ENCODE measurements at regions not wholly inside any gene's neighbourhood (a gene's known extent, or its start where the extent isn't known, plus 50 kb on each side); places are given as distances from the start of the nearest gene placed in this dataset.

- ChIA-PET CTCF (no interaction called here), POLR2A (no interaction called here)
- H3K27me3 ChIP-seq (ENCODE audit: control insufficient read depth in 2 of 2, insufficient read depth in 2 of 2, low read length in 2 of 2), result no peaks in the 10 kb centered on the region
- H3K4me1 ChIP-seq (ENCODE audit: control insufficient read depth in 2 of 2, insufficient read depth in 2 of 2, low read length in 2 of 2), result no peaks in the 10 kb centered on the region
- intact Hi-C loops (cut with micrococcal nuclease), result no loop called here
- no peak overlapping the region for H3K4me3 ChIP-seq (ENCODE audit: low read length)
- H3K27ac ChIP-seq (ENCODE audit: low read depth, low read length), result no peak overlapping the region
- ATAC-seq (no peak), DNase-seq (no peak)
- Mint-ChIP-seq H3K27me3 (peaks cover 0 to 4% (median 0%) of the 10 kb centered on the region in 5 donors), H3K4me3 (no peak overlapping the region), H3K36me3 (no peaks in the 10 kb centered on the region), H3K4me1 (no peaks in the 10 kb centered on the region), H3K27ac (no peak overlapping the region), H3K9me3 (peaks cover 0 to 14% (median 6%) of the 10 kb centered on the region in 11 donors)
- H3K36me3 ChIP-seq (ENCODE audit: control insufficient read depth in 2 of 3, insufficient read depth in 3 of 3, low read length in 3 of 3), result no peaks in the 10 kb centered on the region
- H3K9me3 ChIP-seq (ENCODE audit: control insufficient read depth in 2 of 3, low read length in 3 of 3), result no peaks in the 10 kb centered on the region
Measured at GRCh38 chr4:188221090-188221489, 81.8 kb downstream of the TRIML1 start.

GRCh38 chr4:188228279-188228678, 89.0 kb downstream of the TRIML1 start:
- ChIA-PET POLR2A (no interaction called here), CTCF (interaction anchor here (0.6 kb wide), 1 partner anchor 93 kb away, joined by 3 read pairs; no protein-coding TSS in a partner anchor)
- H3K4me1 Mint-ChIP-seq, result no peaks in the 10 kb centered on the region
- ATAC-seq, result no peak
- Histone ChIP-seq H3K27ac (ENCODE audit: low read depth, low read length) (no peak overlapping the region), H3K9me3 (ENCODE audit: control insufficient read depth in 2 of 3, low read length in 3 of 3) (no peaks in the 10 kb centered on the region), H3K36me3 (ENCODE audit: control insufficient read depth in 2 of 3, insufficient read depth in 3 of 3, low read length in 3 of 3) (no peaks in the 10 kb centered on the region), H3K27me3 (ENCODE audit: control insufficient read depth in 2 of 2, insufficient read depth in 2 of 2, low read length in 2 of 2) (no peaks in the 10 kb centered on the region), H3K4me3 (ENCODE audit: low read length) (no peak overlapping the region), H3K4me1 (ENCODE audit: control insufficient read depth in 2 of 2, insufficient read depth in 2 of 2, low read length in 2 of 2) (no peaks in the 10 kb centered on the region)
- DNase-seq, result no peak
- H3K27me3 Mint-ChIP-seq, result no peaks in the 10 kb centered on the region
- no peaks in the 10 kb centered on the region for H3K36me3 Mint-ChIP-seq
- H3K27ac Mint-ChIP-seq, result no peak overlapping the region
- H3K9me3 Mint-ChIP-seq, result peaks cover 0 to 15% (median 4%) of the 10 kb centered on the region in 11 donors
- intact Hi-C loops (cut with micrococcal nuclease), result no loop called here
- H3K4me3 Mint-ChIP-seq, result no peak overlapping the region

GRCh38 chr4:188232428-188232827, 93.2 kb downstream of the TRIML1 start:
- H3K27me3 Mint-ChIP-seq, result no peaks in the 10 kb centered on the region
- CTCF ChIA-PET, result no interaction called here
- peaks cover 0 to 12% (median 3%) of the 10 kb centered on the region in 11 donors for H3K9me3 Mint-ChIP-seq

DNA sequence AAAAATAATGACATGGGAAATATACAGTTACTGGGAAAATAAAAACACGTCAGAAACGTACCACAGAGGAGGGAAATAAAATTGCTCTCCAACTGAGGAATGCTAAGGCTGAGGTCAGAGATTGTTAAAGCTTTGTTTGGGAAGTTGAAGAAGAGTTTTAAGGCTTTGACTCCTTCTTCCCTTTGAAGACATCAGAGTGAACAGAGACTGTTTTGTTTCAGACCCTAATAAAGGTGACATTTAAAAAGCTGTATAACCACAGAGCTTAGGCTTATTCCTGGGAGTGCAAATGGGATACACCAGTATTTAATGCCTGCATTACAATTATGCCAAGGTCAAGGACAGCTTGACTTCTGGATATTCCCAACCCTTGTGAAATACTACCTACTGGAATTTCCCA, 102.8 kb downstream of the TRIML1 start:
- Mint-ChIP-seq H3K9me3 (peaks cover 1 to 12% (median 6%) of the 10 kb centered on the region in 11 donors), H3K27ac (no peak overlapping the region), H3K4me3 (no peak overlapping the region), H3K4me1 (no peaks in the 10 kb centered on the region), H3K27me3 (no peaks in the 10 kb centered on the region), H3K36me3 (no peaks in the 10 kb centered on the region)
- ATAC-seq (no peak), DNase-seq (no peak)
- no peak overlapping the region for H3K4me3 ChIP-seq (ENCODE audit: low read length)
- H3K9me3 ChIP-seq (ENCODE audit: control insufficient read depth in 2 of 3, low read length in 3 of 3), result no peaks in the 10 kb centered on the region
- H3K27me3 ChIP-seq (ENCODE audit: control insufficient read depth in 2 of 2, insufficient read depth in 2 of 2, low read length in 2 of 2), result no peaks in the 10 kb centered on the region
- CTCF ChIA-PET, result no interaction called here
- no peak overlapping the region for H3K27ac ChIP-seq (ENCODE audit: low read depth, low read length)
- intact Hi-C loops (cut with micrococcal nuclease), result no loop called here
- POLR2A ChIA-PET, result no interaction called here
- H3K36me3 ChIP-seq (ENCODE audit: control insufficient read depth in 2 of 3, insufficient read depth in 3 of 3, low read length in 3 of 3), result no peaks in the 10 kb centered on the region
- no peaks in the 10 kb centered on the region for H3K4me1 ChIP-seq (ENCODE audit: control insufficient read depth in 2 of 2, insufficient read depth in 2 of 2, low read length in 2 of 2)

More at GRCh38 chr4:188232428-188232827, 93.2 kb downstream of the TRIML1 start:
- no peak overlapping the region for H3K27ac ChIP-seq (ENCODE audit: low read depth, low read length)
- DNase-seq (no peak), ATAC-seq (no peak)
- no peaks in the 10 kb centered on the region for H3K36me3 ChIP-seq (ENCODE audit: control insufficient read depth in 2 of 3, insufficient read depth in 3 of 3, low read length in 3 of 3)
- intact Hi-C loops (cut with micrococcal nuclease), result no loop called here
- POLR2A ChIA-PET, result no interaction called here
- no peak overlapping the region for H3K27ac Mint-ChIP-seq
- H3K27me3 ChIP-seq (ENCODE audit: control insufficient read depth in 2 of 2, insufficient read depth in 2 of 2, low read length in 2 of 2), result no peaks in the 10 kb centered on the region
- no peaks in the 10 kb centered on the region for H3K36me3 Mint-ChIP-seq
- no peak overlapping the region for H3K4me3 ChIP-seq (ENCODE audit: low read length)
- H3K4me3 Mint-ChIP-seq, result no peak overlapping the region
- no peaks in the 10 kb centered on the region for H3K4me1 Mint-ChIP-seq
- no peaks in the 10 kb centered on the region for H3K9me3 ChIP-seq (ENCODE audit: control insufficient read depth in 2 of 3, low read length in 3 of 3)
- no peaks in the 10 kb centered on the region for H3K4me1 ChIP-seq (ENCODE audit: control insufficient read depth in 2 of 2, insufficient read depth in 2 of 2, low read length in 2 of 2)

DNA sequence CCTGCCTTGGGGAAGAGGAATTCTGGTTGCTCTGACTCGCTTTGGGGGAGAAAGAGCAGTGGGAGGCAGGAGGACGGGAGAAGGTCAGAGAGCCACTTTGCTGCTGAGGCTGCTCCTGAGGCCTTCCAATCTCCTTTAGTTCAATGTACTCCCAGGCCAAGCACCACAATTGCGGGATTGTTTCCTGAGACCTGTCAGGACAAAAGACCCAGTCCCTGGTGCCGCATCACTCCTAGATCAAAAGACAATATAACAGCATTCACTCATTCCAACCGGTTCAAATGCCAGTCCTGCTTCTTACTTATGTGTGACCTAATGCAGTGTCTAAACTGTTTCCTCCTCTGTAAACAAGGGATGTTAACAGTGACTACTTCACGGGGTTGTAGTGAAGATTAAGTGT, 106.4 kb downstream of the TRIML1 start:
- H3K27me3 Mint-ChIP-seq, result no peaks in the 10 kb centered on the region
- no peaks in the 10 kb centered on the region for H3K27me3 ChIP-seq (ENCODE audit: control insufficient read depth in 2 of 2, insufficient read depth in 2 of 2, low read length in 2 of 2)
- intact Hi-C loops (cut with micrococcal nuclease), result no loop called here
- no peak overlapping the region for H3K27ac Mint-ChIP-seq
- no peaks in the 10 kb centered on the region for H3K4me1 Mint-ChIP-seq
- ChIA-PET CTCF (no interaction called here), POLR2A (no interaction called here)
- no peaks in the 10 kb centered on the region for H3K36me3 Mint-ChIP-seq
- H3K4me1 ChIP-seq (ENCODE audit: control insufficient read depth in 2 of 2, insufficient read depth in 2 of 2, low read length in 2 of 2), result no peaks in the 10 kb centered on the region
- DNase-seq, result no peak
- H3K27ac ChIP-seq (ENCODE audit: low read depth, low read length), result no peak overlapping the region
- no peaks in the 10 kb centered on the region for H3K9me3 ChIP-seq (ENCODE audit: control insufficient read depth in 2 of 3, low read length in 3 of 3)
- no peaks in the 10 kb centered on the region for H3K36me3 ChIP-seq (ENCODE audit: control insufficient read depth in 2 of 3, insufficient read depth in 3 of 3, low read length in 3 of 3)
- H3K4me3 Mint-ChIP-seq, result no peak overlapping the region
- ATAC-seq, result no peak
- H3K9me3 Mint-ChIP-seq, result peaks cover 1 to 12% (median 8%) of the 10 kb centered on the region in 11 donors
- H3K4me3 ChIP-seq (ENCODE audit: low read length), result no peak overlapping the region

- Histone ChIP-seq H3K27ac (ENCODE audit: low read depth, low read length) (no peak overlapping the region), H3K9me3 (ENCODE audit: control insufficient read depth in 2 of 3, low read length in 3 of 3) (no peaks in the 10 kb centered on the region), H3K36me3 (ENCODE audit: control insufficient read depth in 2 of 3, insufficient read depth in 3 of 3, low read length in 3 of 3) (no peaks in the 10 kb centered on the region), H3K27me3 (ENCODE audit: control insufficient read depth in 2 of 2, insufficient read depth in 2 of 2, low read length in 2 of 2) (no peaks in the 10 kb centered on the region), H3K4me3 (ENCODE audit: low read length) (no peak overlapping the region), H3K4me1 (ENCODE audit: control insufficient read depth in 2 of 2, insufficient read depth in 2 of 2, low read length in 2 of 2) (no peaks in the 10 kb centered on the region)
- no peak for ATAC-seq
- intact Hi-C loops (cut with micrococcal nuclease), result no loop called here
- DNase-seq, result no peak
- Mint-ChIP-seq H3K4me1 (no peaks in the 10 kb centered on the region), H3K27ac (no peak overlapping the region), H3K27me3 (no peaks in the 10 kb centered on the region), H3K36me3 (no peaks in the 10 kb centered on the region), H3K9me3 (peaks cover 0 to 13% (median 8%) of the 10 kb centered on the region in 11 donors), H3K4me3 (no peak overlapping the region)
- CTCF ChIA-PET, result no interaction called here
- POLR2A ChIA-PET, result no interaction called here
Measured at GRCh38 chr4:188246488-188246887, 107.2 kb downstream of the TRIML1 start.

GRCh38 chr4:188254211-188254610, 115.0 kb downstream of the TRIML1 start:
- POLR2A ChIA-PET, result no interaction called here
- no peak for DNase-seq
- Histone ChIP-seq H3K27ac (ENCODE audit: low read depth, low read length) (no peak overlapping the region), H3K4me3 (ENCODE audit: low read length) (no peak overlapping the region), H3K4me1 (ENCODE audit: control insufficient read depth in 2 of 2, insufficient read depth in 2 of 2, low read length in 2 of 2) (no peaks in the 10 kb centered on the region), H3K36me3 (ENCODE audit: control insufficient read depth in 2 of 3, insufficient read depth in 3 of 3, low read length in 3 of 3) (no peaks in the 10 kb centered on the region), H3K9me3 (ENCODE audit: control insufficient read depth in 2 of 3, low read length in 3 of 3) (no peaks in the 10 kb centered on the region), H3K27me3 (ENCODE audit: control insufficient read depth in 2 of 2, insufficient read depth in 2 of 2, low read length in 2 of 2) (no peaks in the 10 kb centered on the region)
- intact Hi-C loops (cut with micrococcal nuclease), result no loop called here
- H3K9me3 Mint-ChIP-seq, result peaks cover 2 to 17% (median 5%) of the 10 kb centered on the region in 11 donors
- CTCF ChIA-PET, result no interaction called here
- H3K4me1 Mint-ChIP-seq, result no peaks in the 10 kb centered on the region
- no peaks in the 10 kb centered on the region for H3K27me3 Mint-ChIP-seq
- ATAC-seq, result no peak
- H3K4me3 Mint-ChIP-seq, result no peak overlapping the region
- H3K36me3 Mint-ChIP-seq, result no peaks in the 10 kb centered on the region
- no peak overlapping the region for H3K27ac Mint-ChIP-seq
